CD14-positive monocyte (primary cell): ENCODE measurements at regions not wholly inside any gene's neighbourhood (a gene's known extent, or its start where the extent isn't known, plus 50 kb on each side); places are given as distances from the start of the nearest gene placed in this dataset.

Source experiments
- DNase-seq, 3 donors: peaks; one replicate each; pipeline ENCODE4 v3.0.0-alpha.2; 2011 to 2022
- H2AFZ ChIP-seq: 2 replicates; pipeline ENCODE4 v1.6.0; 2012; ENCODE audit warnings: mild to moderate bottlenecking, low read depth, low read length, inconsistent platforms; ENCODE audit not compliant: insufficient read depth, poor library complexity, severe bottlenecking
- H3K27ac ChIP-seq, 2 donors: 1 replicate in 1 of 2; 2 replicates in 1 of 2; pipeline ENCODE4 v1.5.1; 2012 to 2013; ENCODE audit warnings: low read length in 2 of 2, control low read depth in 1 of 2, inconsistent platforms in 1 of 2, low read depth in 1 of 2, mild to moderate bottlenecking in 1 of 2
- H3K27me3 ChIP-seq, 2 donors: one replicate each; pipeline versions ENCODE4 v1.6.0 to v1.6.1; 2011 to 2013; ENCODE audit warnings: low read length in 2 of 2; ENCODE audit not compliant: control insufficient read depth in 2 of 2, insufficient read depth in 2 of 2
- H3K36me3 ChIP-seq, 2 donors: replicated peaks in 1 of 2; 1 replicate in 1 of 2; 2 replicates in 1 of 2; pipeline versions ENCODE4 v1.5.1 to v1.6.1; 2012 to 2013; ENCODE audit warnings: low read length in 2 of 2, control low read depth in 1 of 2, inconsistent platforms in 1 of 2, mild to moderate bottlenecking in 1 of 2; ENCODE audit not compliant: insufficient read depth in 2 of 2, control insufficient read depth in 1 of 2
- H3K4me1 ChIP-seq, 2 donors: 1 replicate in 1 of 2; 2 replicates in 1 of 2; pipeline versions ENCODE4 v1.5.1 to v1.6.1; 2012 to 2013; ENCODE audit warnings: low read length in 2 of 2, control low read depth in 1 of 2, inconsistent platforms in 1 of 2, mild to moderate bottlenecking in 1 of 2, moderate library complexity in 1 of 2; ENCODE audit not compliant: insufficient read depth in 2 of 2, control insufficient read depth in 1 of 2
- H3K4me2 ChIP-seq: replicated peaks from 2 replicates; pipeline ENCODE3; 2012; ENCODE audit warnings: low read length, moderate library complexity, mild to moderate bottlenecking; ENCODE audit not compliant: poor library complexity, severe bottlenecking; ENCODE audit errors: extremely low read depth
- H3K4me3 ChIP-seq, 3 experiments: fragments of 200-600 bp in 1 of 3; sonication (generic) in 1 of 3; replicated peaks in 1 of 3; 1 replicate in 2 of 3; 2 replicates in 1 of 3; pipeline ENCODE4 v1.5.1; 2011 to 2013; ENCODE audit warnings: low read length in 3 of 3, mild to moderate bottlenecking in 3 of 3, control low read depth in 2 of 3, low read depth in 2 of 3, inconsistent platforms in 1 of 3, moderate library complexity in 1 of 3
- H3K79me2 ChIP-seq: 2 replicates; pipeline ENCODE4 v1.6.0; 2012; ENCODE audit warnings: mild to moderate bottlenecking, control low read depth, inconsistent platforms, low read length, moderate library complexity; ENCODE audit not compliant: insufficient read depth
- H3K9ac ChIP-seq: 2 replicates; pipeline ENCODE4 v1.6.0; 2017; ENCODE audit warnings: low read length, mild to moderate bottlenecking; ENCODE audit not compliant: insufficient read depth, poor library complexity, severe bottlenecking
- H3K9me3 ChIP-seq, 2 donors: replicated peaks in 1 of 2; 1 replicate in 1 of 2; 2 replicates in 1 of 2; pipeline versions ENCODE4 v1.5.1 to v1.6.1; 2012 to 2013; ENCODE audit warnings: low read length in 2 of 2, control low read depth in 1 of 2; ENCODE audit not compliant: control insufficient read depth in 1 of 2, insufficient read depth in 1 of 2
- H4K20me1 ChIP-seq: 2 replicates; pipeline ENCODE4 v1.6.0; 2012; ENCODE audit warnings: mild to moderate bottlenecking, low read length, control low read depth, moderate library complexity; ENCODE audit not compliant: insufficient read depth
- H3K27ac Mint-ChIP-seq, 7 donors: one replicate each; pipeline ENCODE4 v1.8.0; 2020; ENCODE audit warnings: mild to moderate bottlenecking in 7 of 7, mixed read lengths in 7 of 7, moderate library complexity in 6 of 7, inconsistent platforms in 2 of 7
- H3K27me3 Mint-ChIP-seq, 3 donors: one replicate each; pipeline ENCODE4 v1.8.0; 2021 to 2022; ENCODE audit warnings: low read depth in 3 of 3, mild to moderate bottlenecking in 3 of 3, mixed read lengths in 3 of 3, moderate library complexity in 3 of 3, inconsistent platforms in 1 of 3
- H3K36me3 Mint-ChIP-seq, 2 donors: one replicate each; pipeline ENCODE4 v1.8.0; 2020; ENCODE audit warnings: mixed read lengths in 2 of 2, inconsistent platforms in 1 of 2, mild to moderate bottlenecking in 1 of 2
- H3K4me1 Mint-ChIP-seq: one replicate; pipeline ENCODE4 v1.8.0; 2020; ENCODE audit warnings: mild to moderate bottlenecking, mixed read lengths
- H3K4me3 Mint-ChIP-seq, 2 donors: one replicate each; pipeline ENCODE4 v1.8.0; 2020; ENCODE audit warnings: mild to moderate bottlenecking in 2 of 2, mixed read lengths in 2 of 2, moderate library complexity in 1 of 2
- H3K9me3 Mint-ChIP-seq, 7 donors: one replicate each; pipeline ENCODE4 v1.8.0; 2020 to 2022; ENCODE audit warnings: mixed read lengths in 7 of 7, mild to moderate bottlenecking in 6 of 7, moderate library complexity in 6 of 7, inconsistent platforms in 2 of 7
- WGBS: methylation state at CpG from one replicate; pipeline ENCODE4 v1.1.5; 2013; ENCODE audit warnings: missing lambda C conversion rate; ENCODE audit not compliant: insufficient coverage; 5-methylcytosine and 5-hydroxymethylcytosine counted together
- intact Hi-C, 2 donors: fragments of 100-400 bp; cut with micrococcal nuclease; formaldehyde crosslinking; loops; one replicate each; pipeline versions ENCODE4 v1.15.0 to v1.15.1; 2023
- TF ChIP-seq, protein P1 (sequence below): fragments of 200-600 bp; IDR thresholded peaks from one replicate; pipeline ENCODE4 v1.8.0; 2022; ENCODE audit warnings: antibody characterized with exemption, mild to moderate bottlenecking

DNA sequence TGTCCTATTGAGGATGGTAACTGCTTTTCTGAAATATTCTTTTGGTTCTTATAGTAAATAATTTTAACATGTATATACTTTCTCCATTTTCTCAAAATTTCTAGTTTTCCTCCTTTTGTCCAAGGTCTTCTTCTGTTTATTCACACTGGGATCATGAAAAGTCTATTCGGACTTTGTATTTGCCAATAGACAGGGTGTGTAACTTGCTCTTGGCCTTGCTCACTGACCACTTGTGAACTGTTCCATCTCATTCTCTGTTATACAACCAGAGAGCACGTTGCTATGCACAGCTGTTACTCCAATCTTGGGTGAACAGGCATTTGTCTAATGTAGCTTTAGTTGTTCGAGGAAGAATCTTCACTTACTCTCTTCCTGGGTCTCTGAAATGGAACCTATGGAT is 388.9 kb downstream of the SH3GL2 start:
- Histone ChIP-seq H3K4me2 (no peak overlapping the region), H3K27me3 (no peaks in the 10 kb centered on the region), H3K27ac (no peak overlapping the region), H3K79me2 (no peaks in the 10 kb centered on the region), H3K4me1 (no peaks in the 10 kb centered on the region), H3K9ac (no peak overlapping the region), H3K36me3 (no peaks in the 10 kb centered on the region), H3K4me3 (no peak overlapping the region), H4K20me1 (no peaks in the 10 kb centered on the region), H2AFZ (no peak overlapping the region), H3K9me3 (no peaks in the 10 kb centered on the region)
- Mint-ChIP-seq H3K9me3 (peaks cover 0 to 1% (median 0%) of the 10 kb centered on the region in 7 donors), H3K27me3 (peaks cover 0 to 2% (median 0%) of the 10 kb centered on the region in 3 donors), H3K27ac (no peak overlapping the region), H3K4me1 (no peaks in the 10 kb centered on the region), H3K4me3 (no peak overlapping the region), H3K36me3 (no peaks in the 10 kb centered on the region)
- no peak for DNase-seq
- intact Hi-C loops = no loop called here
- no CpG with 5 or more reads among the region's 3 CpGs for whole genome bisulfite sequencing
- TF ChIP-seq, protein P1, sequence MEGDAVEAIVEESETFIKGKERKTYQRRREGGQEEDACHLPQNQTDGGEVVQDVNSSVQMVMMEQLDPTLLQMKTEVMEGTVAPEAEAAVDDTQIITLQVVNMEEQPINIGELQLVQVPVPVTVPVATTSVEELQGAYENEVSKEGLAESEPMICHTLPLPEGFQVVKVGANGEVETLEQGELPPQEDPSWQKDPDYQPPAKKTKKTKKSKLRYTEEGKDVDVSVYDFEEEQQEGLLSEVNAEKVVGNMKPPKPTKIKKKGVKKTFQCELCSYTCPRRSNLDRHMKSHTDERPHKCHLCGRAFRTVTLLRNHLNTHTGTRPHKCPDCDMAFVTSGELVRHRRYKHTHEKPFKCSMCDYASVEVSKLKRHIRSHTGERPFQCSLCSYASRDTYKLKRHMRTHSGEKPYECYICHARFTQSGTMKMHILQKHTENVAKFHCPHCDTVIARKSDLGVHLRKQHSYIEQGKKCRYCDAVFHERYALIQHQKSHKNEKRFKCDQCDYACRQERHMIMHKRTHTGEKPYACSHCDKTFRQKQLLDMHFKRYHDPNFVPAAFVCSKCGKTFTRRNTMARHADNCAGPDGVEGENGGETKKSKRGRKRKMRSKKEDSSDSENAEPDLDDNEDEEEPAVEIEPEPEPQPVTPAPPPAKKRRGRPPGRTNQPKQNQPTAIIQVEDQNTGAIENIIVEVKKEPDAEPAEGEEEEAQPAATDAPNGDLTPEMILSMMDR = no peak

DNA sequence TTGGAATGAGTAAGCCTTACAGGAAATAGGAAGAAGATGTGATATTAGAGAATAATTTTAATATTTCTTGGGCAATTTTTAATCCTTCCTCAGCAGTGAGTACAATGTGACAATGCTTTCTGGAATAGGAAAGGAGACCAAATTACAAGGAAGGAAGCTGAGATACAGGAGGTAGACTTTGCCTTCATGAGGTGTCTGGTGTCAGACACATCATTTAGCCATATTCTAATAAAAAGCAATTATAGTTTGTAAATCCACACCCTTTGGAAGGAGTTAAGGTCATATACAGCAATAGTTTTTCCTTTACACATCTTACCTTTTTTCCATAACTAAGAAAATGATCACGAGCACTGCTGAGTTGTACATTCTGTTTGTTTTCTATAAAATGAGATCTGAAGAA is 390.4 kb downstream of the SH3GL2 start:
- no CpG with 5 or more reads among the region's 1 CpG for WGBS
- H3K4me1 Mint-ChIP-seq = no peaks in the 10 kb centered on the region

More for the DNA sequence above, 390.4 kb downstream of the SH3GL2 start:
- Histone ChIP-seq H3K79me2 (no peaks in the 10 kb centered on the region), H4K20me1 (no peaks in the 10 kb centered on the region), H3K4me3 (no peak overlapping the region), H3K9me3 (no peaks in the 10 kb centered on the region), H3K36me3 (no peaks in the 10 kb centered on the region), H2AFZ (no peak overlapping the region), H3K27me3 (no peaks in the 10 kb centered on the region), H3K9ac (no peak overlapping the region), H3K4me1 (no peaks in the 10 kb centered on the region), H3K27ac (no peak overlapping the region), H3K4me2 (no peak overlapping the region)
- Mint-ChIP-seq H3K36me3 (no peaks in the 10 kb centered on the region), H3K4me3 (no peak overlapping the region), H3K27ac (no peak overlapping the region), H3K27me3 (no peaks in the 10 kb centered on the region), H3K9me3 (peaks cover 0 to 3% (median 0%) of the 10 kb centered on the region in 7 donors)
- DNase-seq = no peak
- intact Hi-C loops = no loop called here
- TF ChIP-seq, protein P1 = no peak
